HG02840 (cell line): ENCODE measurements at regions not wholly inside any gene's neighbourhood (a gene's known extent, or its start where the extent isn't known, plus 50 kb on each side); places are given as distances from the start of the nearest gene placed in this dataset.

ENCODE experiments used
- ATAC-seq: cut with Tn5 transposase; IDR thresholded peaks from one replicate; pipeline ENCODE4 v1.9.1; 2021; ENCODE audit warnings: mild to moderate bottlenecking, moderate library complexity, moderate number of reproducible peaks; ENCODE audit not compliant: unreplicated experiment, low FRiP score

GRCh38 chr3:102595057-102595456, 160.2 kb downstream of the ZPLD1 start:
- no peak for ATAC-seq

DNA sequence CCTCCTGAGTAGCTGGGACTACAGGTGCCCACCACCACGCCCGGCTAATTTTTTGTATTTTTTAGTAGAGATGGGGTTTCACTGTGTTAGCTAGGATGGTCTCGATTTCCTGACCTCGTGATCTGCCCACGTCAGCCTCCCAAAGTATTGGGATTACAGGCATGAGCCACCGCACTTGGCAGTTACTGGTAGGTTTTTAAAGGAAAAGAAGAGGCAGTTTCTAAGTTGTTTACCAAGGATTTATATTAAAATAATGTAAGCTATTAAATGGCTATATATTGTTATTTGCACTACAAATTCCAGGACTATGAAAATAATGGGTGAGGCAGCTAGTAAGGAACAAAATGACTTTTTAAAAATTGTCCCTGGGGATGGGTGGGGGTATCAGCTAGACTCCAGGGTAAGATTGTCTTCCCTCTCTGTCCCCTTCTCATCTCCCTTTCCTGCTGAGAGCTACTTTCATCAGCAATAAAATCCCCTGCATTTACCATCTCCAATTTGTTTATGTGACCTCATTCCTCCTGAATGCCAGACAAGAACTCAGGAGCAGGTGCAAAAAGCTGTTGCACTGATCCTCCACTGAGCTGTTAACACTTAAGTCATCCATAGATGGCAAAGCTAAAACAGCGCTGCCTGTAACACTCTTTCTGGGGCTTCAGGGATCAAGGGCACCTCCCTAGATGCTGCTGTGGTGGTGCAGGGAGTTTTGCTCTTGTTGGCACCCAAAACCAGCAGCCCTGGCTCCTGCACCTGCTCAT, 165.2 kb downstream of the ZPLD1 start:
- no peak for ATAC-seq

DNA sequence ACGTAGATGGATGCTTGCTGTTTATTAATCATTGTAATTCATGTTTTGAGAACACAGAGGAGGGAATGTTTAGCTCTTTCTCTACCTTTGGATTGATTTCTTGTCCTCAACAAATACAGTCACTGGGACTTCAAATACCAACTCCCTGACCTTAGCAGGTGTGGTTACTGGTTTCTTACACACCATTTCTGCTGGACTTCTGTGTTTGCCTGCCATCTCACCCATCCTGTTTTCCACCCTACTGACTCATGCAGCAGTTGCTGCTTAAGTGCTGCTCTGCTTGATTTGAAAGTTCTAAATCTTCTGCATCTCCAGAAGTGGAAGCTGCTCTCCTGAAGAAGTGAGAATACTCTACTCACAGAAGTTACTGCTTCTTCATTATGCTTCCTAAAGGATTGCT, 170.3 kb downstream of the ZPLD1 start:
- ATAC-seq, result no peak

DNA sequence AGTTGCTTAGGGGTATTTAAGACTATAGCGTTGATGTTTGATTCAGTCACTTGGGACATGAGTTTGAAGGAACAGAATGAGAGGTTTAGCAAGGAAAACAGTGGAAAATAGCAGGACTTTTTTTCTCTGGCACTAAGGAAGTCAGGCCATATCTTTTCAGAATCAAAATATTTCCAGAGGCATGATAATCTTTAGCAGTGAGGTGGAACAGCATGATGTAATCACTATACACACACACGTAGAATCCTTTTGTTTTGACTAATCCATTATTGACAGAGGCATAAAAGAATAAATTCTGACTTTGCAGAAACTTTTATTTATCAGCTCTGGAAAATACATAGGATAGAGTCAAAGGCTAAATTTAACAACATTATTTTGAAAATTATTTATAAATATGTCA, 174.1 kb downstream of the ZPLD1 start:
- ATAC-seq, result no peak

- ATAC-seq, result no peak
Observed at GRCh38 chr3:102614021-102614569, 179.3 kb downstream of the ZPLD1 start.

GRCh38 chr3:102614585-102614984, 179.8 kb downstream of the ZPLD1 start:
- no peak for ATAC-seq

DNA sequence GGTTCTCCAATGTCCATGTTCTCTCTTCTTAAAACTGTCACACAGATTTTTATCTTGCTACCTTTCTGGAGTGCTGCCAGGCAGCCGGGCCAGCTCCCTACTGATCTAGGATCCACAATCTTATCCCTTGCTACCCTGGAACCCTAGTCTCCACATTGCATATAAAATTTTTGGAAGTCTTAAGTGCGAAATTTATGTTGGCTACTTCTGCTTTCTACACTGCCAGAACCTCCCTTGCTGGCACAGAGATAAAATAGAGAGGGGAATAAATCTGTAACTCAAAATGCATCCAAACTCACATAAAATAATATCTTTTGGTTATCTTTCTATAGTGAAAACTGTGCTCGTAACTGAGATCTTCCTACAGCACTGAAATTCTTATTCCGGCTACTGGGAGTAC, 182.6 kb downstream of the ZPLD1 start:
- no peak for ATAC-seq

DNA sequence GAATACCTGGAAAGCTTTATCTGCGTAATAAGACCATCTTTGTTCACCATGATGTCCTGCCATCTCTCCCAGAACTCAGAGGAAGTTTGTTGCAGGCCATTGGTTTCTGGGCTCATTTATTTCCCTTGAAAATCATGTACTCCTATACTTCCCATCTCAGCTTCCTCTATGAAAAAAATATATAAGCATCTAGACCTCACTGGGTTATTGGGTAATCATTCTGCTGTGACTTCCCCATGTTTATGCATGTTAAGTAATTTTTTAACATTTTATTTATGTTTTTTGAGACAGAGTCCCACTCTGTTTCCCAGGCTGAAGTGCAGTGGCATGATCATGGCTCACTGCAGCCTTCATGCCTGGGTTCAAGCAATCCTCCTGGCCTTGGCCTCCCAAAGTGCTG, 184.5 kb downstream of the ZPLD1 start:
- ATAC-seq, result no peak

DNA sequence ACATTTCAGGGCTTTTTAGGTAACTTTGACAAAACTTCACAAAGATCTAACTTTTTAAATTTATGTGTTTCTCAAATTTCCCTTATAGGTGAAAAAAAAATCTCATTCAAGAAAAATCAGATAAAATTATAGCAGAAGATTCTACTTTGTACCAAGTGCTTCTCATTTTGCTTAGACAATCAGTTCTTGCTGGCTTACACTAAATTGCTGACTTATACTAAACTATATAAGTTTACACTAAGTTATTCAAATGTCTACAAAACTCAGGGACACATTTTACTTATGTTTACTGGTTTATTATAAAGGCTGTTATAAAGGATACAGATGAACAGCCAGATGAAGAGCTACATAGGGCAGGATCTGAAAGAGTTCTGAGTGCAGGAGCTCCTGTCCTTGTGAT, 195.1 kb downstream of the ZPLD1 start:
- ATAC-seq, result no peak

- ATAC-seq, result no peak
Observed at GRCh38 chr3:102630531-102630930, 195.7 kb downstream of the ZPLD1 start.

DNA sequence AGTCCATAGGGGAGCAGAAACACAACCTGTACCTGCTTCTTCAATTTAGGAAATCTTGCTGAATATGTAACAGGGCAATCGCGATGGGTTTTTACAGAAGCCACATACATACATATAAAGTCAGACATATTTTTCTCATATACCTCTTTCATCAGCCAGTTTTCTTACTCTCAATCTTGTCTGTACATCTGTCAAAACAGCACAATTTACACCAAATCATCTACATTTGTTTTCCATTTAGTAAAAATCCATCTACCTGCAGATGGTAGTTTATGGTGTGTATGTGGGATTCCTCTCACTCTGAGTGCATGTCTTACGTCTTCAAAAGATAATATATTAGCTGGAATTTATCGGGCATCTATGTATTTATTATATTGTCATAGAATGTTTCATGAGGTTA, 208.7 kb downstream of the ZPLD1 start:
- no peak for ATAC-seq

- ATAC-seq, result no peak
Observed at GRCh38 chr3:102646557-102646956, 211.7 kb downstream of the ZPLD1 start.

DNA sequence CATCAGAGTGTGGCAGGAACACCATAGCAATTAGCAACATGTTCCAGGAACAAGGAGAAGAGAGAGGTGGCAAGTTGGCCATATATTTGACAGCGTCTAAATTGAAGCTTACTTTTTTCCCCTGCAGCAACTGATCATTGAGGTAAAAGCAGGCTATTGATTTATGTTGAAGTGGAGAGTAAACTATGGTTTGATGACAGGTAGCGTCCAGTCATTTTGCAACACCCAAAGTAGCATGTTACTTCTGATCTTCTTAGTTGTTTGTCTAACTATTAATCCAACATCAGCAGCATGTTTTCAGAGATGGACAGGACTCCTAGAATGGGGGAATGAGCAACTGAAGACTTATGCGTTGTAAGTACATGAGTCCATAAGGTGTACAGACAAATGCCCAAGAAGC, 225.8 kb downstream of the ZPLD1 start:
- no peak for ATAC-seq

DNA sequence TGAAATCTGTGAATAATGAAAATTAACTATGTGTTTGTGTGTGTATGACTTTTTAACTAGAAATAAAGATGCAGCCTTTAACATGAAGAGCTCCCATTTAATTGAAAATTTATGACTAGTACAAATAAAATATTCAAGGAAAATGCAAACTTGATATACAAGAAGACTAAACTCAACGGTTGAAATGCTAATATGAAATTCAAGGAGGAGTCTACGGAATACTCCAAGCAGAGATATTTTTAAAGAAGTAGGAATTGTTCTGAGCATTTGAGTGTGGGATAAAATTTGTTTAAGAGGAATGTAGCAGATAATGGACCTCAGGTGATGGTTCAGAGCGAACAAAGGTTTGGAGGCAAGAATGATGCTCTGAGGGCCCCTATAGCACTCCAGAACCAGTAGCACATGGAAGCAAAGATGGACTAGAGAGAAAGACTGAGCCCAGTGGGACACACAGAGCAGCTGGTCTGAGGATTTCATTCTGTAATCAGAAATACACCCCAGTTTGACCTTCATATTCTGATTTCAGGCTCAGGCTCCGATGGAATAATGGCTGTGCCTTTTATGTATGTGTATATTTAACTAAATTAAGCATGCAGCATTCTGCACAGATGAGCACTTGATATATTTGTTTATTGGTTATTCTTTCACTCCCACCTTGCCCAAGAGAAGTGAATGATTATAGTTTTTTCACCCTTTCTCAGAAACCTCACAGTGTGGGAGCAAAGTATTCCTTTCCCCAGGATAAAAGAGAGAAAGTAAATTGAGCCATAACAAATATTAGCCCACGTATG, 227.1 kb downstream of the ZPLD1 start:
- no peak for ATAC-seq

DNA sequence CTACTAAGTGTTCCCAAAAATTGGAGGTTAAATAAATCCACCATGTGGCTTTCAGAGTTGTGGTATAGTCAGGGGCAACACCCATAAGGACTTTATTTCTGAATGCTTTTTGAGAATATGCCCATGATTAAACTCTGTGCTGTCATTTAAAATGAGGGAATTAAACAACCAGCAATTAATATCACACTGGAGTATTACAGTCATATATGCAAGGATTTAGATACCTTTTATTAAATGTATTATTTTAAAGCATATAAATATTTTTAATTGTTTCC, 227.6 kb downstream of the ZPLD1 start:
- no peak for ATAC-seq

DNA sequence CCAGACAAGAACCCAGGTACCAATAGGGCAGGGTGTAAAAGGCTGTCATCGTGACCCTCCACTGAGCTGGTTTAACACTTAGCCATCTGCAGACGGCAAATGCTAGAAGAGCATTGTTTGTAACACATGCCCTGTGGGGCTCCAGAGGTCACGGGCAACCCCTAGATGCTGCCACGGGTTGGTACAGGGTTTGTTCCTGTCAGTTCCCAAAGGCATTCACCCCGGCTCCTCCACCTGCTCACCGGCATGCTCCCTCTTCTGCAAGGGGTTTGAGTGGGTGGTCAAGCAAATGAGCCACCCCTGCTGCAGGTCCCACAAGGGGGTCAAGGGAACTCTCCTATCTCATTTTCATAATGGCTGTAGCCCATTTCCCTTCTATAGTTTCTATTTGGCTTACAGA, 229.3 kb downstream of the ZPLD1 start:
- ATAC-seq, result no peak

DNA sequence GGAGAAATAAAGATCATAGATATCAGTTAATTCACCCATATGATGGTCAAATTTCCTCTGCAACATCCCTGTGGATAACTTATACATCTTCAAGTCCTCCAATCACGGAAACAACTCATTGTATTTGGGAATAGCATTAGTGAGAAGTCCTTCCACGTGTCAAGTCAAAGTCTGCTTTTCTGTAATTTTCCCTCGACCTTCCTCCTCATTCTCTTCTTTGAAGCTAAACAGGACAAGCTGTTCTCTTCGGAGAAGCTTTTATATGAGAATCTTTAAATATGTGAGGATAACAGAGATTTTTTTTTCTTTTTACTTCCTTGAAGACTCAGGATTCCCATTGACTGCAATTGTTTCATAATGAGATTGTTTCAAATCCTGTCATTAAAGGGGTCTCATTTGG, 230.4 kb downstream of the ZPLD1 start:
- ATAC-seq, result no peak

GRCh38 chr3:102668247-102668646, 233.4 kb downstream of the ZPLD1 start:
- no peak for ATAC-seq

DNA sequence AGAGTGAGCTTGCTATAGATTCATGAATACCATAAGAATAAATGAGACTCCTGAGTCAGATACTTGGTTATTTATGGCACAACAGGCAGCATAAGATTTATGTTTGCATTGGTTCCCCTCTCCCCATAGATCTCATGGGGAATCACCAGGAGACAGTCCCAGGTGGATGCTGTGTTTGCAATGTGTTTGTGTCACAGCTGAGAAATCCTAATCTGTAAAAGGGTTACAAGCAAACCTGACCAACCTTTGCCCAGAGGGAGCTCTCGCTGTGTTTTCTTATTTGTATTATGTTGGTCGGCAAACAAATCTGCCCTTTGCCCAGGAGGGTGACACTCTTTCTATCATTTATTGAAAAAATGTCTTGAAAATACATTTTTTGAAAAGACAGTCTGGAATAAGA, 236.2 kb downstream of the ZPLD1 start:
- ATAC-seq, result no peak

- ATAC-seq, result no peak
Observed at GRCh38 chr3:102672305-102672704, 237.5 kb downstream of the ZPLD1 start.

- ATAC-seq, result peak; percentile 85
Observed at GRCh38 chr3:102673271-102674115, 238.7 kb downstream of the ZPLD1 start.
